ENCODE measurements at regions not wholly inside any gene's neighbourhood (a gene's known extent, or its start where the extent isn't known, plus 50 kb on each side); places are given as distances from the start of the nearest gene placed in this dataset.

- TF ChIP-seq, protein P1, sequence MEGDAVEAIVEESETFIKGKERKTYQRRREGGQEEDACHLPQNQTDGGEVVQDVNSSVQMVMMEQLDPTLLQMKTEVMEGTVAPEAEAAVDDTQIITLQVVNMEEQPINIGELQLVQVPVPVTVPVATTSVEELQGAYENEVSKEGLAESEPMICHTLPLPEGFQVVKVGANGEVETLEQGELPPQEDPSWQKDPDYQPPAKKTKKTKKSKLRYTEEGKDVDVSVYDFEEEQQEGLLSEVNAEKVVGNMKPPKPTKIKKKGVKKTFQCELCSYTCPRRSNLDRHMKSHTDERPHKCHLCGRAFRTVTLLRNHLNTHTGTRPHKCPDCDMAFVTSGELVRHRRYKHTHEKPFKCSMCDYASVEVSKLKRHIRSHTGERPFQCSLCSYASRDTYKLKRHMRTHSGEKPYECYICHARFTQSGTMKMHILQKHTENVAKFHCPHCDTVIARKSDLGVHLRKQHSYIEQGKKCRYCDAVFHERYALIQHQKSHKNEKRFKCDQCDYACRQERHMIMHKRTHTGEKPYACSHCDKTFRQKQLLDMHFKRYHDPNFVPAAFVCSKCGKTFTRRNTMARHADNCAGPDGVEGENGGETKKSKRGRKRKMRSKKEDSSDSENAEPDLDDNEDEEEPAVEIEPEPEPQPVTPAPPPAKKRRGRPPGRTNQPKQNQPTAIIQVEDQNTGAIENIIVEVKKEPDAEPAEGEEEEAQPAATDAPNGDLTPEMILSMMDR (IDR thresholded peaks at IDR 0.05; ENCODE audit: extremely low read depth, missing control alignments) = peak; percentile 24
- peak; percentile 15 for DNase-seq (ENCODE audit: low spot score)
Measured at GRCh38 chr9:100700689-100701318, 122.9 kb downstream of the CAVIN4 start.

- TF ChIP-seq, protein P1 (IDR thresholded peaks at IDR 0.05; ENCODE audit: extremely low read depth, missing control alignments) = peak; percentile 82
- DNase-seq (ENCODE audit: low spot score) = peak; percentile 72
Measured at GRCh38 chr9:100714372-100715099, 136.7 kb downstream of the CAVIN4 start.

DNA sequence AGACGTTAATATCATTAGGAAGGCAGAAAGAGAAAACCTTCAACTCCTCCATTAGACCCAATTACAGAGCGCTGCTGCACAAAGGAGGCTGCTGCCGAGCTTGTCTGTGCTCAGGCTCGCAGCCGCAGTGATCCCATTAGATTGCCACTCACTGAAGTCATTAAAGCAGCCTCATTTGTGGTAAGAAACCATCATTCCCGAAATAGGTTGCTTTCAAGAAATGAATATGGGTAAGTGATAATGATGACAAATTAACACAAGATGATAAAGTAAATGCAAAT is 137.2 kb downstream of the CAVIN4 start:
- TF ChIP-seq, protein P1 (IDR thresholded peaks at IDR 0.05; ENCODE audit: extremely low read depth, missing control alignments) = no peak
- no peak for DNase-seq (ENCODE audit: low spot score)

GRCh38 chr9:100718717-100719116 is 140.8 kb downstream of the CAVIN4 start:
- TF ChIP-seq, protein P1 (IDR thresholded peaks at IDR 0.05; ENCODE audit: extremely low read depth, missing control alignments) = no peak
- DNase-seq (ENCODE audit: low spot score) = no peak

- TF ChIP-seq, protein P1 (IDR thresholded peaks at IDR 0.05; ENCODE audit: extremely low read depth, missing control alignments) = no peak
Measured at GRCh38 chr9:100720922-100721321, 143.0 kb downstream of the CAVIN4 start.

GRCh38 chr9:100724886-100725285 is 147.0 kb downstream of the CAVIN4 start:
- no peak for DNase-seq (ENCODE audit: low spot score)
- TF ChIP-seq, protein P1 (IDR thresholded peaks at IDR 0.05; ENCODE audit: extremely low read depth, missing control alignments) = no peak

More at GRCh38 chr9:100720922-100721321, 143.0 kb downstream of the CAVIN4 start:
- no peak for DNase-seq (ENCODE audit: low spot score)

DNA sequence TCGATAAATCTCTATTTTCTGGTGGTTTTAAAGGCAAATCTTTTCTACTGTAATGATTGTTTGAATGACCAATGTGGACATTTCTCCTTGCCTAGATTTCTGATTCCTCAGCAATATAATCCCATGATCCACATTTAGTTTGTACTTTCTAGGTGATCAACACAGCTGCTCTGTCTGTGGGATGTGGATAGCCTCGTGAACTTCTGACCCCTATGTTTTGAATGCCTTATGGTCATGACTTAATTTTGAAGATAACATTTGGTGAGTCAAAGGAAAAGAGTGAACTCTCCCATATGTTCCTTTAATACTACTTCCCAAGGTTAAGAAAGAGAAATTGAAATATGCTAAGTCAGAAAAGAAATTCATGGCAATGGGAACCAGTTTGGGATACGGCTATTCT is 147.5 kb downstream of the CAVIN4 start:
- no peak for DNase-seq (ENCODE audit: low spot score)
- TF ChIP-seq, protein P1 (IDR thresholded peaks at IDR 0.05; ENCODE audit: extremely low read depth, missing control alignments) = no peak

All from GM20000 (cell line).